ENCODE measurements at regions not wholly inside any gene's neighbourhood (a gene's known extent, or its start where the extent isn't known, plus 50 kb on each side); places are given as distances from the start of the nearest gene placed in this dataset. TPM values are rescaled to one million over a fixed set of nuclear protein-coding genes. Genes with fewer than 3 reads are reported as not detected.

DNA sequence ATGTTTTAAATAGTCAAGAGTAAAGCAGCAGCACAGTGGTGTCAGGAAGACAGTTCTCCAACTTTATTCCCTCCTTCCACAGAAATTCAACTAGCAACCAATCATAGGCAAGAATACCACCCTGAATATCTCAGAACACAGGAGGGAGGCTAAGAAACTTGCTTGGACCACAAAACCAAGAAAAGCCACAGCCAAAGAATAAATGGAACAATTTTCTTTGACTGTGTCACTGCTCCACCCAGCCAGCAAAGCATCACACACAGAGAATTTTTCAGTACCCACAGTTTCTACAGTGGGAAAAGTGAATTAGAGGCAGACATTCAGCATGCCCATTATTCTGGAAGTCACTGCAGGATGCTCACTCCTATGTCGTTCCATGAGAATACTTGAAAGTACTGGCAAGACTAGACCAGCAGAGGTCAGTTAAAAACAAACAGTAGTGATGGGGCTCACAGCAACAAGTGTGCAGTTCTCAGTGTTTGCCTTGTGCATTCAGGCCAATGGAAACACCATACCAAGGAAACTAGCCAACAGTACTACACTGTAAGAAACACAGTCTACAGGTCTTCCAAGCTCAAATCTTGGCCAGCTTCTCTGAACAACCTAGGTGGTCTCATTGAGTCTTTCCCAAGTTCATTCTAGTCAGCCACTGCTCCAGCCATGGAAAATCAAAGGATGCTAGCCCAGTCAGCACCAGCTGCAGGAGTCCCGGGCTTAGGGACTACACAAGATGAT, 56.8 kb upstream of the FOXG1 start:
- DNase-seq, result no peak

Small RNA genes in the stretch of these regions (small RNA-seq; reads per million reads assigned to genes)
- gene EIF4A1P12 (ENCODE audit: low replicate concordance) (not detected), gene MIR3171 (ENCODE audit: low replicate concordance) (not detected), gene MIR4307 (ENCODE audit: low replicate concordance) (not detected)
